Suppressor macrophage treated with lipopolysaccharide for 4 hours (primary cell): ENCODE measurements at regions not wholly inside any gene's neighbourhood (a gene's known extent, or its start where the extent isn't known, plus 50 kb on each side); places are given as distances from the start of the nearest gene placed in this dataset.

Experiments
- DNase-seq: peaks from one replicate; pipeline ENCODE4 v3.0.0-alpha.2; 2020

GRCh38 chr9:109886041-109886440, 106.0 kb downstream of the PALM2AKAP2 start:
- no peak for DNase-seq

- DNase-seq = no peak
Observed at GRCh38 chr9:109886617-109887016, 106.6 kb downstream of the PALM2AKAP2 start.

DNA sequence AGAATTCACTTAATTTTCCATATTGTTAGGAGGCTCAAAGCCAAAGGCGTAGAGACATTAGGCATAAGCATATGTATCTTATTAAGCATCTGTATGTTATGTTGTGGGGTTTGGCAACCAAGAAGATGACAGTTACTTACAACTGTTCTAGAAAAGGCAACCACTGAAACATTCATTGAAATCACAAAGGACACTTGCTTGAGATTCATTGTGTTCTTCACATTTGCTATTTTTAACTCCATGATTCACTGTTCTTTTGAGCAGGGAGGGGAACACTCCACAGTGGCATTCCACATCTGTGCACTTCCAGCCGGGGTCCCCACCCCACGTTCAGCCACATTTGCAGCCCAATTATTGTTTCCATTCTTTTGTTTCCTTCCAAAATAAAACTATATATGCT, 107.1 kb downstream of the PALM2AKAP2 start:
- DNase-seq = no peak

DNA sequence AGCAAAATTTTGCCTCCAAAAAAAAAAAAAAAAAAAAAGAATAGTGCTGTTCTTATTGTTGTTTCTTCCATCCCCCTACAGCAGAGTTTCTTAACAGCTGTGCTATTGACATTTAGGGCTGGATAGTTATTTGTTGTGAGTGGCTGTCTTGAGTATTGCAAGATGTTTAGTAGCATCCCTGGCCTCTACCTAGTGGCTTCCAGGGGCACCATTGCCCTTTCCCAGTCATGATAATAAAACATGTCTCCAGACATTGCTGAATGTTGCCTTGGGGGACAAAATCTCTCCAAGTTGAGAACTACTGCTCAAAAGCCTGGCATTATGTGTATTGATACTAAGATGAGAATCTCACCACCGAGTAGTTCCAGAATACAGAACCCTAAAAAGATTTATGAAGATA, 108.7 kb downstream of the PALM2AKAP2 start:
- no peak for DNase-seq

GRCh38 chr9:109889456-109889855, 109.5 kb downstream of the PALM2AKAP2 start:
- DNase-seq = no peak

GRCh38 chr9:109893241-109893640, 113.2 kb downstream of the PALM2AKAP2 start:
- DNase-seq = no peak

- DNase-seq = no peak
Observed at GRCh38 chr9:109894473-109894872, 114.5 kb downstream of the PALM2AKAP2 start.

DNA sequence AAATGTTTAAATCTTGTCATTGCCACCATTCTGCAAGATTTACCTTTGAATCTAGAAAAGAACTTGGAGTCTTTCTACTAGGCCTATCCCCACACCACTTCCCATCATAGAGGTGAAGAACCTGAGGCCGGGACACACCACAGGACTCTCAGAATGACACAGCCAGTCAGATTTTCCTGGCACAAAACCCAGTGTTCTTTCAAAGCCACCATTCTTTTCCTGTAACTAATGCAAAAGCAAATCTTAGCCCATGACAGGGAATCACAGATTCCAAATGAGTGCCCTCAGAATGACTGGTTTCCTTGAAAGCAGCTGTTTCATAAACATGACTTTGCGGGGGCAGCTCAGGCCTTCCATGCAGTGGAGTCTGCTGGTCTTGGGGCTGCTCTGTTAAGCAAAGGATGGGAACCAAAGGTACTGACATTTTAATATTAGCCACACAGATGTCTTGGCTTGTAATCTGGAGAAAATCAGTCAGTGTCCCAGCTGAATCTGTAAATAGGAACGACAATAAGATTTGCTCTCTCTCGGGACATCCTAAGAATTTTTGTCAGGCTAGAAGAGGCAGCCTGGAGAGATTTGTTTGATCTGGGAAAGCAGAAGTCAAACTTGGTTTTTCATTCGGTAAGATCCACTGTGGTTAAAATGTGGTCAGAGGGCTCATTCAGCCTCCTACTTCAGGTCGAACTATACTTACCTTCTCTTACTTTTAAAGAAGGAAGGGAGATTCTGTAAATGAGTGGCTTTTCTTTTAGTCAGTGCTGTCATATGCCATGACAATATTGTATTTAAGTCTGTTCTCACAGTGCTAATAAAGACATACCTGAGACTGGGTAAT, 115.1 kb downstream of the PALM2AKAP2 start:
- DNase-seq = no peak

- no peak for DNase-seq
Observed at GRCh38 chr9:109901201-109901600, 121.2 kb downstream of the PALM2AKAP2 start.

DNA sequence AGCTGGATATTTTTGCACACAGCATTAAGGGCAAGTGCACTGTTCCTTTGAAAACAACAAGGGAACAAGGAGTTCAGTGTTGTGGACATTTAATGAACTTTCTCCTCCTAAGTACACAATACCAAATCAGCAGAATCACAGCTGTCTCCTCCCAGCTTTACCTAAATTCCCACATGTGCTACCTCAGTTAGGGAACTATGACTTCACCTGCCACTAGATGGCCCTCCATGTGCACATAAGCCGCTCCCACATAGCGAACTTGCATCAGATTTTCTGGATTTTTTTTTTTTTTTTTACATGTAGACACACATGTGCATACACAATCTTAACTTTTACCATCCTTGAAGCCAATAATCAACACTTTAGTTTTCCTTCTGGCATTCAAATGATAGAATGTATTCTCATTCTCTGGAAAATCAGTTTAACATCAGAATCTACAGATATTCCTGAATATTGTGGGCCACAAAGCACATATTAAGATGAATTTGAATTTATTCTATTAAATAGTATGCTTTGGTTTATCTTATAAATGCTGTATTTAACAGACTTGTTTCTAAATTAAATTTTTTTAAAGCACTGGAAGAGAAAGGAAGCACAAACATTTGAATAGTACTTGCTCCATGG, 123.6 kb downstream of the PALM2AKAP2 start:
- peak; percentile 83 for DNase-seq

DNA sequence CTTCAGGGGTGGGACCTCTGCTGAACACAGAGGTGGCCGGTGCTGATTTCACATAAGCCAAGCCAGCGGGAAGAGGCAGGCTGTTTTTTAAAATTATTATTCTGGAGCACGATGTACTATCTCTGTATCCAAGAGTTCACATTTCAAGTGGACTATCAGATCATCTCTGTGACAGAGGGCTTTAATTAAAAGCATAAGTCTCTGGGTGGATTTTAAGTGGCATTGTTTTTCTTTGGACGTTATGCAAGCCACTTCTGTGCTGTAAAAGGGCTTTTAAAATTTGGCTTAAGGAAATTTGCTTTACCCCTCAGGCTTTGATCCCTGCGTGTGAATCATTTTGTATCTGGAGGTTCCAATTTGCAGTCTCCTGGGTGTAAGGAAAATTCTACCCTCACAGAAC, 124.7 kb downstream of the PALM2AKAP2 start:
- DNase-seq = no peak

- DNase-seq = no peak
Observed at GRCh38 chr9:109905472-109905871, 125.5 kb downstream of the PALM2AKAP2 start.

DNA sequence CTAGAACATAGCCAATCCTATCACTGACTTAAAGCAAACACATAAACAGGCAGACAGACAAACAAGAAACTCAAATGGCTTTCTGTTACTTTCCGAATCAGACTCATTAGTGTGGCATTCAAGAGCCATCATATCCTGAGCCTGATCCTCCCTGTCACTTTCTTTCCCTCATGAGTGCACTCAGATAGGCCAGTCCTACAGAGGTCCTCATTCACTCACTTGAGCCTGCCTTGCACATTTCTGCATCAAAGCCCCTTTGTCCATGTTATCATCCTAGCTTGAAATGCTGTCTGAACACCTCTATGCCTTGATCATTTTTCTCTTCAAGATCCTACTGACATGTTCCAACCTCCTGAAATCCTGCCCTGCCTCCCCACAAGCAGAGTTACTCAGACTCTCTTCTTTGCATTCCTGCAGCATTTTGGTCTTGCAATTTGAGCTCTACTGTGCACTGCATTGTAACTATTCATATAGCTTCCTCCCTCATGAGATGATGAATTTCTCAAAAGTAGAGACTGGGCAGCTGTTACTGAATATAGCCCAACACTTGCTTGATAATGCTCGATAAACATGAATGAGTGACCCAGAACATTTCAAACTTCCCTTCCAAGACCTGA, 126.9 kb downstream of the PALM2AKAP2 start:
- DNase-seq = no peak

GRCh38 chr9:109907400-109907799, 127.4 kb downstream of the PALM2AKAP2 start:
- no peak for DNase-seq

GRCh38 chr9:109907810-109908458, 127.9 kb downstream of the PALM2AKAP2 start:
- DNase-seq = no peak

DNA sequence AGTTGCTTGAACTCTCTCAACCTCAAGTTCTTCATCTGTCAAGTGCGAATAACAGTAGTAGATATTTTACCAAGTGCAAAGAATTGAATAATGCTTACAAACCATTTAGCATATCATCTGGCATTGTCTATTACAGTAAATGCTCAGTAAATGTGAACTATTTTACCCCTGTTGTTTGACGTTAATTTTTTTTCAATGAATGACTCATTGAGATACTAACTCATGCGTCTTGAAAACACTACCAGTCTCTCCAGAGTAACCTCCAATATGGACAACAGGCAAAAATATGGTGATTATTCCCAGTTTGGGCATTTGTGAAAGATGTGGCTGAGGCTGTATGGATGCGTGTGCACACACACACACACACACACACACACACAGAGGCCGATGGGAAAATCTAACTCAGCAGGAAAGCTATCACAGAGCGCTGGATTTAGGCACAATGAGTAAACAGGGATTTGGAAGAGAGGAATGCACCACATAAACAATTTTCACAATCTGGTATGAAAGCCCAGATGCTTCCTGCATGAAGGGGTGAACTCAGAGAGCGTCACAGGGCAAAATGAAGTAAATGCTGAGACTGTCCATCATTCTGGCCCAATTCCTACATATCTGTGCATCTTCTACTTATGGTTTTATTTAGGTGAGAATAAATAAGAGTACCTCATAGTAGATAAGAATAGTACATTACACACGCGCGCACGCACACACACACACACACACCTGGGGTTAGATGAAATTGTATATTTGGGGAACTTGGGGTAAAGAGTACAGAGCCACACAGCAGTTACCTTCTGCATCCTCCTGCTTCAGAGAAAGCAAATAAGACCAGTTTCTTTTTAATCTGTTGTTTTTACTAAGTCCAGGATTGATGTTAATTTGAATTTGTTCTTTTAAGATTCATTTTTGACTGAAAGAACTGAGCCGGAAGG, 128.7 kb downstream of the PALM2AKAP2 start:
- no peak for DNase-seq

DNA sequence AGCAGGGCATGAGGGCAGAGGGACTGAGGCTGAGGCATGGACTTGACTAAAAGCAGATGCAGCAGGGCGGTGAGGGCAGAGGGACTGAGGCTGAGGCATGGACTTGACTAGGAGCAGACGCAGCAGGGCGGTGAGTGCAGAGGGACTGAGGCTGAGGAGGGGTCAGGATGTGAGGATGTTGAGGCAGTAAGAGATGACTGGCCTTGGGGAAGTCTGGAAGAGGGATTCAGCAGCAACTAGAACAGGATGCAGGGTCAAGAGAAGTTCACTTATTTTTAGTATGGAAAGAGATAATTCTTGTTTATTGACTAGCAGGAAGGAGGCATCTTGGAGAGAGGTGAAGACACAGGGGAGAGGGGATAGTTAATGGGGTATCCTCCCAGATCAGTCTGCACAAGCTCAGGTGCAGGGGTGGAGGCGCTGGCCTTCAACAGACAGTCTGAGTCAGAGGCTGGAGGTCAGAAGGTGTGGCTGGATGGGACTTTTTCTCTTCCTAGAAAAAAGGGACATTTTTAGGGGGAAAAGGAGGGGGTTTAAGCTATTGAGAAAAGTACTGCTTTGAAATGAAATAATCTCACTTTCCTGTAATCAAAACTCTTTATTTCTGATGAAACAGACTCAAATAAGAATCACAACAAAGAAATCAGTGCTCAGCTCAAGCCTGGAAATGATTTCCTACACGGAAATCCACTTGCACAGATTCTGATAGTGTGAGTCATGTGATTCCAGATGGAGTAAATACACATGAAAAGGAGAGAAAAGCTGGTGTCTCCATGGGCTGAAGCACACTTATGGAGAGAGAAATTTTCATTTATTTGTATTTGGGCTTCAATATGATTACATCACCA, 130.9 kb downstream of the PALM2AKAP2 start:
- DNase-seq = no peak

- no peak for DNase-seq
Observed at GRCh38 chr9:109912082-109912582, 132.1 kb downstream of the PALM2AKAP2 start.

DNA sequence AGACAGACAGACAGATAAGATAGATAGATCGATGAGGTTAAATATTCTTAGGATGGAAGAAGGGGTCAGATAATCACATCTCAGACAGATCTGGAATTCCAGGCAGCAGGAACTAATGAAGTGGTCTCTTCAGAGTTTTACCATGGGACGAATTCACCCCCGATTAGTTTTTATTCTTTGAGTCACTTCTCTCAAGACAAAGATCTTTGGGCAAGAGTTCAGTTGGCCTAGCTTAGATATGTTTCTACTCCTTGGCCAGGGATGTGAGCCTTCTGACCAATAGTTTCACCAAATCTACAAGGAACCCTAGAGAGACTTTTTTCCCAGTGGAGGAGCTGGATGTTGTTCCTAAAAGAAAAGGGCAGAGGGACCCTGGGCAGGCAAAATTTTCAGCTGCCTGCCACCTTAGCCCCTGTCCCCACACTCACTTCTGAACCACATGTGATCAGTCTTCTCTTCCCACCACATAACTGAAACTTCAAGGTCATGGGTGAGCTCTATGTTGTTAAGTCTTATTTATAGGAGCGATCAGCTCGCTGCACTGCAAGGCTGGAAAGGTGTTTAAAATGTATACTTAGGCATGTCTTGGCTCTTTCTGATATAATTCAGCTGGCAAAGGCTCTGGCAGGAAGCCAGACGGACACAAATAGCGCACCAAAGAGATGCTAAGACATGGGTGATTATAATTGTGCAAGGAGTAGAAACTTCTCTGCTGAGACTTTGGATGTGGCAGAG, 132.9 kb downstream of the PALM2AKAP2 start:
- DNase-seq = no peak

DNA sequence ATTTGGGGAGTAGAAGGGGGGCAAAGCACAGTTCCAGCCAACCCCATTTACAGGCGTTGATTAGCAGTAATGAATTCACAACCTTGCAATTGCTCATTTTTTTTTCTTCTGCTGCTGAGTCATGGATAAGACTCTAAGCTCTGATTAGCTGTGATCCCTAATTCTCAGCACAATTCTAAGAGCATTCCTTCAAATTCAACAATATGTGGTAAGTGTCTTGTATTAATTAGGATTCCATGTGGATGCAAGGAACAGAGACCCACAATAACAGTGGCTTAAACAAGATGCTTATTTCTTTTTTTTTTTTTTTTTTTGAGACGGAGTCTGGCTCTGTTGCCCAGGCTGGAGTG, 133.4 kb downstream of the PALM2AKAP2 start:
- DNase-seq = no peak
